GM06990 (cell line): ENCODE measurements at regions not wholly inside any gene's neighbourhood (a gene's known extent, or its start where the extent isn't known, plus 50 kb on each side); places are given as distances from the start of the nearest gene placed in this dataset.

ENCODE experiments used
- DNase-seq: peaks from one replicate; pipeline ENCODE4 v3.0.0-alpha.2; 2011; ENCODE audit not compliant: insufficient read length; ENCODE audit errors: extremely low read depth
- H3K27me3 ChIP-seq: replicated peaks from 2 replicates; pipeline ENCODE4 v1.6.0; 2011; ENCODE audit warnings: low read length; ENCODE audit not compliant: control insufficient read depth, insufficient read depth
- H3K36me3 ChIP-seq: 2 replicates; pipeline ENCODE4 v1.5.1; 2011; ENCODE audit warnings: low read length; ENCODE audit not compliant: control insufficient read depth, insufficient read depth
- H3K4me3 ChIP-seq: replicated peaks from 2 replicates; pipeline ENCODE4 v1.5.1; 2011; ENCODE audit warnings: low read depth, mild to moderate bottlenecking, control low read depth, low read length
- TF ChIP-seq, protein P1 (sequence below): IDR thresholded peaks from 2 replicates; pipeline ENCODE4 v1.5.1; 2011; ENCODE audit warnings: low read length, control low read depth, mild to moderate bottlenecking, inconsistent platforms; ENCODE audit not compliant: insufficient read depth, poor library complexity, severe bottlenecking

DNA sequence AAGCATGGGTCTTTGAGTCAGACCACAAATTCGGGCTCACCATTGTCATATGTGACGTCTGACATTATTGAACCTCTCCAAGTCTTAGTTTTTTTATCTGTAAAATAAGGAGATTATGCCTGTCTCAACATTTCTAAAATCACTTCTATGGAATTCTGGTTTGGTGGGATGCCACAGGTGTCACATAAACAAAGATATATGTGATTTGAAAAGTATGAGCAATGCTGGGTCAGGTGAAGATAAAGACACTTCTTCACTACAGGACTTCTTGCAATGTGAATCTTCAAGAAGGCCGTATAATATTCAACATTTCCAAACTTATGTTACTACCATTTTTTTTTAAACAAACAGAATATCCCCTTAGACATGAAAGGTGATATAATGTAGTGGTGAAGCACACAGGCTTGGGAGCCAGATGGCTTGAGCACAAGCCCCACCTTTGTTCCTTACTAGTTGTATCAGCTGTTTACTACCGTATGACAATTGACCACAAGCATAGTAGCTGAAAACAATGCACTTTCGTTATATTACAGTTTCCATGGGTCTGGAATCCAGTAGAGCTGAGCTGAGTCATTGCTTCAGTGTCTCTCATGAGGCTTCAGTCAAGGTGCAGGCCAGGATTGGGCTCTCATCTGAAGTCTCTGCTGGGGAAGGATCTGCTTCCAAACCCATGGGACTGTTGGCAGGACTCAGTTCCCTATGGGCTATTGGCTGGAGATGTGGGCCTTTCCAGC is 87.7 kb downstream of the UTP18 start:
- TF ChIP-seq, protein P1, sequence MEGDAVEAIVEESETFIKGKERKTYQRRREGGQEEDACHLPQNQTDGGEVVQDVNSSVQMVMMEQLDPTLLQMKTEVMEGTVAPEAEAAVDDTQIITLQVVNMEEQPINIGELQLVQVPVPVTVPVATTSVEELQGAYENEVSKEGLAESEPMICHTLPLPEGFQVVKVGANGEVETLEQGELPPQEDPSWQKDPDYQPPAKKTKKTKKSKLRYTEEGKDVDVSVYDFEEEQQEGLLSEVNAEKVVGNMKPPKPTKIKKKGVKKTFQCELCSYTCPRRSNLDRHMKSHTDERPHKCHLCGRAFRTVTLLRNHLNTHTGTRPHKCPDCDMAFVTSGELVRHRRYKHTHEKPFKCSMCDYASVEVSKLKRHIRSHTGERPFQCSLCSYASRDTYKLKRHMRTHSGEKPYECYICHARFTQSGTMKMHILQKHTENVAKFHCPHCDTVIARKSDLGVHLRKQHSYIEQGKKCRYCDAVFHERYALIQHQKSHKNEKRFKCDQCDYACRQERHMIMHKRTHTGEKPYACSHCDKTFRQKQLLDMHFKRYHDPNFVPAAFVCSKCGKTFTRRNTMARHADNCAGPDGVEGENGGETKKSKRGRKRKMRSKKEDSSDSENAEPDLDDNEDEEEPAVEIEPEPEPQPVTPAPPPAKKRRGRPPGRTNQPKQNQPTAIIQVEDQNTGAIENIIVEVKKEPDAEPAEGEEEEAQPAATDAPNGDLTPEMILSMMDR: no peak

GRCh38 chr17:51351080-51351479 is 90.7 kb downstream of the UTP18 start:
- TF ChIP-seq, protein P1: no peak
- no peak for DNase-seq
- Histone ChIP-seq H3K36me3 (no peaks in the 10 kb centered on the region), H3K4me3 (no peak overlapping the region), H3K27me3 (peaks cover 1% of the 10 kb centered on the region; the same call in 1 of the 2 replicates)

More for the DNA sequence above, 87.7 kb downstream of the UTP18 start:
- Histone ChIP-seq H3K4me3 (no peak overlapping the region), H3K27me3 (peaks cover 1% of the 10 kb centered on the region; the same call in 1 of the 2 replicates), H3K36me3 (no peaks in the 10 kb centered on the region)
- no peak for DNase-seq

DNA sequence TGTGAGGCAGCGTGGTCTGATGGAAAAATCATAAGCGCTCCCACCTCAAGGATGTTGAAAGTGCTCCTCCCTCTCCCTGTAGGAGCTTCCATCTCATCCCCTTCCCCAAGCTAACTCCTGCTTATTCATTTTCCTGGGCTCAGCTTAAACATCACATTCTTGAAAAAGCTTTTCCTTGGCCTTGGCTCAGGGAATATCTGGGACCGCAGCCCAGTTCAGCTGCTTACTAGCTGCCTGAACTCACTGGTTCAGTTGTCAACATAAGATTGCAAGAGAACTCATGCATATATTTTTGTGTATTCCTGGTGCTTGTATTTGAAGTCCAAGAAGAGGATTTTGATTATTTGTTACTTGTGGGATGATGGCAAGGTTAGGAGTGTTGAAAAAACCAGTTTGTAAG is 91.5 kb downstream of the UTP18 start:
- no peak overlapping the region for H3K4me3 ChIP-seq
- no peaks in the 10 kb centered on the region for H3K36me3 ChIP-seq
- no peak for DNase-seq
- TF ChIP-seq, protein P1: no peak
- H3K27me3 ChIP-seq: peaks cover 1% of the 10 kb centered on the region; the same call in 1 of the 2 replicates

DNA sequence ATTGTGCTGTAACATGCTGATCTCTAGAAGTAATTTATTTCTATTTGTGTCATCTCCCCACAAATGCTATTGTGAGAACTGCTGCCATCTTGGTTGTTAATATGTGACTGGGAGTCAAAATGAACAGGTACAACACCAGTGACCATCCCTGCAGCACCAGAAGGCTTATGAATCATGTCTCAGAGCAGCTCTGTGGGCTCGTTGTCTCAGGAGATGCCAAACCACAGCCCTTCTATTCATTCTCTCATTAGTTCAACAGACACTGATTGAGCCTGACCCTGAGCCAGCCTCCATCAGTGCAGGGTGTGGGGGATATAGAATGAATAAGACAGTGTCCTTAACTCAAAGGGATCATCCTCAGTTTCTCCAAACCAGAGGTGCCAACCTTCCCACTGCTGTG is 92.5 kb downstream of the UTP18 start:
- TF ChIP-seq, protein P1: no peak
- peaks cover 1% of the 10 kb centered on the region; the same call in 1 of the 2 replicates for H3K27me3 ChIP-seq

GRCh38 chr17:51353296-51353695 is 93.0 kb downstream of the UTP18 start:
- H3K27me3 ChIP-seq: peaks cover 1% of the 10 kb centered on the region; the same call in 1 of the 2 replicates
- DNase-seq: no peak
- H3K4me3 ChIP-seq: no peak overlapping the region
- TF ChIP-seq, protein P1: no peak
- H3K36me3 ChIP-seq: no peaks in the 10 kb centered on the region

More for the DNA sequence above, 92.5 kb downstream of the UTP18 start:
- H3K36me3 ChIP-seq: no peaks in the 10 kb centered on the region
- H3K4me3 ChIP-seq: no peak overlapping the region
- DNase-seq: no peak
